Heart right ventricle (tissue), 16 donors: ENCODE measurements at regions not wholly inside any gene's neighbourhood (a gene's known extent, or its start where the extent isn't known, plus 50 kb on each side); places are given as distances from the start of the nearest gene placed in this dataset.

ENCODE experiments used
- ATAC-seq, 8 donors: fragments of 200-7000 bp; cut with Tn5 transposase; one replicate each; pipeline ENCODE4 v1.9.1; 2020; ENCODE audit warnings: mild to moderate bottlenecking in 8 of 8, moderate library complexity in 8 of 8, moderate number of reproducible peaks in 1 of 8
- DNase-seq, 2 donors: peaks; one replicate each; pipeline ENCODE4 v3.0.0-alpha.2; 2020
- H3K27ac ChIP-seq, 10 donors: fragments of 200-600 bp; sonication (generic) in 2 of 10; one replicate each; pipeline versions ENCODE4 v1.5.0 to v1.8.0; 2020 to 2022; ENCODE audit warnings: mild to moderate bottlenecking in 3 of 10
- H3K27me3 ChIP-seq, 7 donors: fragments of 200-600 bp; one replicate each; pipeline ENCODE4 v1.8.0; 2021 to 2022; ENCODE audit warnings: mild to moderate bottlenecking in 2 of 7
- H3K36me3 ChIP-seq, 9 donors: fragments of 200-600 bp; sonication (generic) in 1 of 9; one replicate each; pipeline versions ENCODE4 v1.5.0 to v1.8.0; 2020 to 2022; ENCODE audit warnings: mild to moderate bottlenecking in 2 of 9
- H3K4me1 ChIP-seq, 9 donors: fragments of 200-600 bp; sonication (generic) in 1 of 9; one replicate each; pipeline versions ENCODE4 v1.5.0 to v1.8.0; 2020 to 2022; ENCODE audit warnings: mild to moderate bottlenecking in 4 of 9
- H3K4me3 ChIP-seq, 10 donors: fragments of 200-600 bp; sonication (generic) in 2 of 10; one replicate each; pipeline versions ENCODE4 v1.5.0 to v1.8.0; 2020 to 2022; ENCODE audit warnings: mild to moderate bottlenecking in 7 of 10, moderate library complexity in 2 of 10
- H3K9me3 ChIP-seq, 11 donors: fragments of 200-600 bp in 10 of 11; sonication (generic) in 2 of 11; one replicate each; pipeline versions ENCODE4 v1.5.0 to v1.8.0; 2013 to 2022; ENCODE audit warnings: mild to moderate bottlenecking in 2 of 11, control low read depth in 1 of 11, moderate library complexity in 1 of 11
- CTCF ChIP-seq, 9 donors: fragments of 200-600 bp; sonication (generic) in 2 of 9; IDR thresholded peaks; one replicate each; pipeline versions ENCODE4 v1.5.0 to v1.8.0; 2021 to 2022; ENCODE audit warnings: antibody characterized with exemption in 9 of 9, mild to moderate bottlenecking in 5 of 9, moderate library complexity in 1 of 9
- WGBS, 2 donors: extraction: QIAGEN DNeasy Blood & Tissue Kit; methylation state at CpG; one replicate each; pipeline ENCODE4 v1.1.7; 2013; ENCODE audit warnings: inconsistent platforms in 1 of 2; 5-methylcytosine and 5-hydroxymethylcytosine counted together
- intact Hi-C, 10 donors: fragments of 100-400 bp; cut with DNase I; formaldehyde crosslinking; loops; one replicate each; pipeline versions ENCODE4 v1.11.1 to v1.14.2; 2022
- donor health status: Arrhythmogenic right ventricular cardiomyopathy.
- donor health status: ischemic (EF 13 %, LVEDD 7.1; RV severe dilation, severe dysfunction).
- donor health status: healthy with polysubstance abuse.
- donor health status: DM: no; HTN: yes; CAD: no.
- donor health status: DM: no; HTN: no; CAD: no.
- donor health status: ischemic (EF 25% LVEDD 6.9; RV normal size, moderate dysfunction).
- donor health status: ischemic (EF 25% LVEDD 5.7; RV mildly dilated, moderate dysfunction).
- donor health status: healthy.
- donor health status: DM: yes; HTN: yes; CAD: no.
- donor health status: Ischemic cardiomyopathy.
- donor health status: ischemic (EF 35%, LVEDD 5.7; RV mildly dilated, moderate dysfunction).
- donor health status: nonischemic (EF 11% LVEDD 7.7; RV severe dilation, severe dysfunction).
- donor health status: DM: yes; HTN: yes; CAD: no.
- donor health status: PGD.
- donor health status: ischemic (EF 29% LVEDD 5.4; RV normal size, mild dysfunction).
- donor health status: nonischemic (EF 23%, LVEDD 6.1; RV moderate dilation, normal function).

DNA sequence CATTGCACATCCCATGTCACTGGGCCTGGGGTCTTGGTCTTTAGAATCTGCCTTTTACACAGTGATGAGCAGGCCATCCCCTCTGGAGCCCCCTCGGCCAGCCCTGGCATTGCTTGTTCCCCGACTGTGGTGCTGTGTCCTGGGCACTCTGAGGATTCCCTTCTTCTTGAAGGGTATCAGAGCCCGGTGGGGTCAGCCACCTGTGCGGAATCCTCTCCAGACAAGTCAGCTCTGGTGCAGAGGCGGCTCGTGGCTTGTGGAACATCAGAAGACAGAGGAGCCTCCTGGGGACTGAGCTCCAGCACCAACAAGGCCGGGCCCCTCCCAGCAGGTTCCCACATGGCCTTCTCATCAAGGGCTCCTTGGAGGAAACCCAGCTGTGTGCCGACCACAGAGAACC lies 57.9 kb upstream of the AJAP1 start:
- H3K27ac ChIP-seq, result no peak overlapping the region
- TF ChIP-seq CTCF (IDR thresholded peaks at IDR 0.05), result no peak
- H3K27me3 ChIP-seq, result peaks cover 0 to 50% (median 11%) of the 10 kb centered on the region in 7 donors
- H3K4me3 ChIP-seq, result no peak overlapping the region
- intact Hi-C loops, result no loop called here
- DNase-seq (no peak), ATAC-seq (no peak)
- 60 to 72% methylated on average over 8 of the region's 8 CpGs for WGBS, 2 donors
- H3K36me3 ChIP-seq, result no peaks in the 10 kb centered on the region
- no peaks in the 10 kb centered on the region for H3K4me1 ChIP-seq
- peaks cover 0 to 4% (median 0%) of the 10 kb centered on the region in 11 donors for H3K9me3 ChIP-seq

DNA sequence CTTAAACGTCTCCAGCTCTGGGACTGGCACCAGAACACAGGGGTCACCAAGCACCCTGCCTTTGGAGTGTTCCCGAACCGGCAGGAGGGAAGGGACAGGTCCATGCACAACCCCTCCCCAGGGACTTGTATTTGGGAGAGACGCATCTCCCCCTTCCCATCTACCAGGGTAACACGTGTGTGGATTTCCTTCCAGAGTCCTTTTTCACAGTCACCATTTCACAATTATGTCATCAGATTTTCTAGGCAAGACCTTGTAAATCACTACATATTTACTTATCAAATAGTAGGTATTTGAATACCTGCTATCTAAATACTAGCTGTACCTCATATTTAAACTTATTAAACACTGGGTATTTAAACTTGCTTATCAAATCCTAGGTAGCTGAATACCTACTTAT lies 57.4 kb upstream of the AJAP1 start:
- intact Hi-C loops, result no loop called here
- DNase-seq (no peak), ATAC-seq (no peak)
- Histone ChIP-seq H3K4me3 (no peak overlapping the region), H3K36me3 (no peaks in the 10 kb centered on the region), H3K27me3 (peaks cover 0 to 55% (median 16%) of the 10 kb centered on the region in 7 donors), H3K9me3 (peaks cover 0 to 4% (median 0%) of the 10 kb centered on the region in 11 donors), H3K4me1 (no peaks in the 10 kb centered on the region), H3K27ac (no peak overlapping the region)
- no peak for TF ChIP-seq CTCF (IDR thresholded peaks at IDR 0.05)
- 59 to 79% methylated on average over 5 of the region's 5 CpGs for WGBS, 2 donors

GRCh38 chr1:4598561-4598960 lies 55.8 kb upstream of the AJAP1 start:
- no peak for TF ChIP-seq CTCF (IDR thresholded peaks at IDR 0.05)
- ATAC-seq, result no peak
- intact Hi-C loops, result no loop called here
- Histone ChIP-seq H3K27ac (no peak overlapping the region), H3K36me3 (no peaks in the 10 kb centered on the region), H3K4me1 (peaks cover 0 to under 1% (median 0%) of the 10 kb centered on the region in 9 donors), H3K9me3 (peaks cover 0 to 4% (median 0%) of the 10 kb centered on the region in 11 donors), H3K27me3 (peaks cover 0 to 54% (median 24%) of the 10 kb centered on the region in 7 donors), H3K4me3 (no peak overlapping the region)
- DNase-seq, result no peak
- 76 to 79% methylated on average over 6 of the region's 6 CpGs for WGBS, 2 donors

DNA sequence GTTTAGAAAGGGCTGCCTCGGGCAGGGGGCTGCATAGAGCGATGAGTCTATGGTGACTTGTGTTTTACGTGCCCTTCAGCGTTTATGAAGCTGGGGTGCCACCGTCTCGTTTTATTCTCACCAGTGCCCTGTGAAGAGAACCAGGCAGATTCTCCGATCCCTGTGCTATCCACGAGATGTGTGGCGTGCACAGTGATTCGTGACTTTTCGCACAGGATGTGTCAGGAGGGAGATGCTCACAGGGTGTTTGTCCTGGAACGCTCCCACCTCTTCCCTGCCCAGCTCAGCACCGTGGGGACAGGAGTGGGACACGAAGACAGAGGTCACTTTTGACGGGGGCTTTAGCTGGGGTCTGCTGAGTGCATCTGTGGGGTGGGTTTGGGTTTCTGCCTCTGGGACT lies 54.9 kb upstream of the AJAP1 start:
- peaks cover 0 to 62% (median 24%) of the 10 kb centered on the region in 7 donors for H3K27me3 ChIP-seq
- H3K36me3 ChIP-seq, result no peaks in the 10 kb centered on the region
- ATAC-seq (no peak), DNase-seq (no peak)
- intact Hi-C loops, result no loop called here
- no peak for TF ChIP-seq CTCF (IDR thresholded peaks at IDR 0.05)
- H3K27ac ChIP-seq, result no peak overlapping the region
- no peak overlapping the region for H3K4me3 ChIP-seq
- peaks cover 0 to 4% (median 0%) of the 10 kb centered on the region in 11 donors for H3K9me3 ChIP-seq
- H3K4me1 ChIP-seq, result peaks cover 0 to 4% (median 0%) of the 10 kb centered on the region in 9 donors
- 84 to 86% methylated on average over 15 of the region's 15 CpGs for WGBS, 2 donors
